Liver (tissue), 8 donors: ENCODE measurements at regions not wholly inside any gene's neighbourhood (a gene's known extent, or its start where the extent isn't known, plus 50 kb on each side); places are given as distances from the start of the nearest gene placed in this dataset.

ENCODE experiments used
- DNase-seq: peaks from one replicate; pipeline ENCODE4 v3.0.0-alpha.2; 2017; ENCODE audit warnings: low spot score
- H3K27ac ChIP-seq, 2 donors: one replicate each; pipeline ENCODE4 v1.7.0; 2013; ENCODE audit warnings: inconsistent platforms in 2 of 2, low read length in 2 of 2, control low read depth in 1 of 2, low read depth in 1 of 2, mild to moderate bottlenecking in 1 of 2
- H3K27me3 ChIP-seq, 4 donors: one replicate each; pipeline versions ENCODE4 v1.6.1 to v1.7.0; 2013; ENCODE audit warnings: low read length in 3 of 4, inconsistent platforms in 1 of 4, mild to moderate bottlenecking in 1 of 4, moderate library complexity in 1 of 4; ENCODE audit not compliant: control insufficient read depth in 4 of 4, insufficient read depth in 4 of 4
- H3K36me3 ChIP-seq, 4 donors: one replicate each; pipeline versions ENCODE4 v1.6.1 to v1.7.0; 2013; ENCODE audit warnings: low read length in 3 of 4, mild to moderate bottlenecking in 3 of 4, low read depth in 1 of 4, moderate library complexity in 1 of 4; ENCODE audit not compliant: control insufficient read depth in 4 of 4, insufficient read depth in 3 of 4
- H3K4me1 ChIP-seq, 4 donors: one replicate each; pipeline versions ENCODE4 v1.6.1 to v1.7.0; 2013; ENCODE audit warnings: low read length in 3 of 4, mild to moderate bottlenecking in 3 of 4, moderate library complexity in 1 of 4; ENCODE audit not compliant: control insufficient read depth in 4 of 4, insufficient read depth in 4 of 4
- H3K4me3 ChIP-seq, 3 donors: one replicate each; pipeline versions ENCODE4 v1.6.1 to v1.7.0; 2013; ENCODE audit warnings: low read length in 3 of 3, control low read depth in 1 of 3, low read depth in 1 of 3, mild to moderate bottlenecking in 1 of 3
- H3K9ac ChIP-seq, 2 donors: one replicate each; pipeline ENCODE4 v1.7.0; 2013; ENCODE audit warnings: low read length in 2 of 2, mild to moderate bottlenecking in 2 of 2, moderate library complexity in 2 of 2, control low read depth in 1 of 2, low read depth in 1 of 2
- H3K9me3 ChIP-seq, 4 donors: one replicate each; pipeline versions ENCODE4 v1.6.1 to v1.7.0; 2013; ENCODE audit warnings: low read length in 3 of 4; ENCODE audit not compliant: control insufficient read depth in 4 of 4
- CTCF ChIP-seq: fragments of 150-350 bp; IDR thresholded peaks from 2 replicates; pipeline ENCODE4 v1.5.1; 2017; ENCODE audit warnings: improper control_type of control experiment, low read depth, low read length; ENCODE audit not compliant: missing input control
- EGR1 ChIP-seq, 2 donors: IDR thresholded peaks; 2 replicates each; pipeline ENCODE4 v1.6.1; 2016 to 2018; ENCODE audit warnings: antibody characterized with exemption in 2 of 2, low read depth in 2 of 2
- FOXA1 ChIP-seq: IDR thresholded peaks from 2 replicates; pipeline ENCODE4 v1.6.1; 2016; ENCODE audit warnings: antibody characterized with exemption
- FOXA2 ChIP-seq: IDR thresholded peaks from 2 replicates; pipeline ENCODE4 v1.6.1; 2016; ENCODE audit warnings: antibody characterized with exemption
- HNF4A ChIP-seq, 2 donors: conservative IDR thresholded peaks; 2 replicates each; pipeline ENCODE4 v1.6.1; 2016; ENCODE audit warnings: antibody characterized with exemption in 2 of 2, mild to moderate bottlenecking in 2 of 2
- HNF4G ChIP-seq: IDR thresholded peaks from 2 replicates; pipeline ENCODE4 v1.6.1; 2016; ENCODE audit warnings: antibody characterized with exemption
- JUND ChIP-seq, 2 donors: IDR thresholded peaks; 2 replicates each; pipeline ENCODE4 v1.6.1; 2016; ENCODE audit warnings: antibody characterized with exemption in 2 of 2
- NR2F2 ChIP-seq: IDR thresholded peaks from 2 replicates; pipeline ENCODE4 v1.6.1; 2016; ENCODE audit warnings: antibody characterized with exemption
- RAD21 ChIP-seq, 2 donors: IDR thresholded peaks; 2 replicates each; pipeline ENCODE4 v1.6.1; 2016; ENCODE audit warnings: antibody characterized with exemption in 2 of 2, mild to moderate bottlenecking in 2 of 2
- SP1 ChIP-seq: IDR thresholded peaks from 2 replicates; pipeline ENCODE4 v1.6.1; 2018; ENCODE audit warnings: antibody characterized with exemption, mild to moderate bottlenecking
- TAF1 ChIP-seq: conservative IDR thresholded peaks from 2 replicates; pipeline ENCODE4 v1.6.1; 2016; ENCODE audit warnings: antibody characterized with exemption, mild to moderate bottlenecking
- YY1 ChIP-seq: IDR thresholded peaks from 2 replicates; pipeline ENCODE4 v1.6.1; 2016; ENCODE audit warnings: antibody characterized with exemption, mild to moderate bottlenecking
- ZBTB33 ChIP-seq: IDR thresholded peaks from 2 replicates; pipeline ENCODE4 v1.6.1; 2016; ENCODE audit warnings: antibody characterized with exemption
- WGBS: extraction: QIAGEN DNeasy Blood & Tissue Kit; methylation state at CpG from one replicate; pipeline ENCODE4 v1.1.7; 2013; 5-methylcytosine and 5-hydroxymethylcytosine counted together
- TF ChIP-seq, protein P1 (sequence below): IDR thresholded peaks from 2 replicates; pipeline ENCODE4 v1.6.1; 2016; ENCODE audit warnings: antibody characterized with exemption
- TF ChIP-seq, protein P2 (sequence below): IDR thresholded peaks from 2 replicates; pipeline ENCODE4 v1.6.1; 2016; ENCODE audit warnings: antibody characterized with exemption, mild to moderate bottlenecking
- donor health status: healthy.
- donor health status: healthy.
- donor health status: healthy.
- donor health status: healthy.
- donor health status: healthy.

GRCh38 chr9:89820337-89820736, 215.5 kb downstream of the GADD45G start:
- Histone ChIP-seq H3K9me3 (no peaks in the 10 kb centered on the region), H3K36me3 (no peaks in the 10 kb centered on the region), H3K27me3 (no peaks in the 10 kb centered on the region), H3K27ac (no peak overlapping the region), H3K4me3 (no peak overlapping the region), H3K9ac (no peak overlapping the region), H3K4me1 (no peaks in the 10 kb centered on the region)
- WGBS, result 95% methylated on average over 2 of the region's 2 CpGs
- DNase-seq, result no peak
- TF ChIP-seq EGR1 (IDR thresholded peaks at IDR 0.05; ENCODE audit: low read depth in 2 of 2), result no peak
- TF ChIP-seq HNF4G, result no peak
- TF ChIP-seq YY1, result no peak
- TF ChIP-seq FOXA2, result no peak
- no peak for TF ChIP-seq FOXA1
- TF ChIP-seq, protein P1, sequence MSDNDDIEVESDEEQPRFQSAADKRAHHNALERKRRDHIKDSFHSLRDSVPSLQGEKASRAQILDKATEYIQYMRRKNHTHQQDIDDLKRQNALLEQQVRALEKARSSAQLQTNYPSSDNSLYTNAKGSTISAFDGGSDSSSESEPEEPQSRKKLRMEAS, result no peak
- no peak for TF ChIP-seq JUND (IDR thresholded peaks at IDR 0.05)
- TF ChIP-seq, protein P2, sequence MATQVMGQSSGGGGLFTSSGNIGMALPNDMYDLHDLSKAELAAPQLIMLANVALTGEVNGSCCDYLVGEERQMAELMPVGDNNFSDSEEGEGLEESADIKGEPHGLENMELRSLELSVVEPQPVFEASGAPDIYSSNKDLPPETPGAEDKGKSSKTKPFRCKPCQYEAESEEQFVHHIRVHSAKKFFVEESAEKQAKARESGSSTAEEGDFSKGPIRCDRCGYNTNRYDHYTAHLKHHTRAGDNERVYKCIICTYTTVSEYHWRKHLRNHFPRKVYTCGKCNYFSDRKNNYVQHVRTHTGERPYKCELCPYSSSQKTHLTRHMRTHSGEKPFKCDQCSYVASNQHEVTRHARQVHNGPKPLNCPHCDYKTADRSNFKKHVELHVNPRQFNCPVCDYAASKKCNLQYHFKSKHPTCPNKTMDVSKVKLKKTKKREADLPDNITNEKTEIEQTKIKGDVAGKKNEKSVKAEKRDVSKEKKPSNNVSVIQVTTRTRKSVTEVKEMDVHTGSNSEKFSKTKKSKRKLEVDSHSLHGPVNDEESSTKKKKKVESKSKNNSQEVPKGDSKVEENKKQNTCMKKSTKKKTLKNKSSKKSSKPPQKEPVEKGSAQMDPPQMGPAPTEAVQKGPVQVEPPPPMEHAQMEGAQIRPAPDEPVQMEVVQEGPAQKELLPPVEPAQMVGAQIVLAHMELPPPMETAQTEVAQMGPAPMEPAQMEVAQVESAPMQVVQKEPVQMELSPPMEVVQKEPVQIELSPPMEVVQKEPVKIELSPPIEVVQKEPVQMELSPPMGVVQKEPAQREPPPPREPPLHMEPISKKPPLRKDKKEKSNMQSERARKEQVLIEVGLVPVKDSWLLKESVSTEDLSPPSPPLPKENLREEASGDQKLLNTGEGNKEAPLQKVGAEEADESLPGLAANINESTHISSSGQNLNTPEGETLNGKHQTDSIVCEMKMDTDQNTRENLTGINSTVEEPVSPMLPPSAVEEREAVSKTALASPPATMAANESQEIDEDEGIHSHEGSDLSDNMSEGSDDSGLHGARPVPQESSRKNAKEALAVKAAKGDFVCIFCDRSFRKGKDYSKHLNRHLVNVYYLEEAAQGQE, result no peak
- TF ChIP-seq SP1, result no peak
- no peak for TF ChIP-seq ZBTB33

DNA sequence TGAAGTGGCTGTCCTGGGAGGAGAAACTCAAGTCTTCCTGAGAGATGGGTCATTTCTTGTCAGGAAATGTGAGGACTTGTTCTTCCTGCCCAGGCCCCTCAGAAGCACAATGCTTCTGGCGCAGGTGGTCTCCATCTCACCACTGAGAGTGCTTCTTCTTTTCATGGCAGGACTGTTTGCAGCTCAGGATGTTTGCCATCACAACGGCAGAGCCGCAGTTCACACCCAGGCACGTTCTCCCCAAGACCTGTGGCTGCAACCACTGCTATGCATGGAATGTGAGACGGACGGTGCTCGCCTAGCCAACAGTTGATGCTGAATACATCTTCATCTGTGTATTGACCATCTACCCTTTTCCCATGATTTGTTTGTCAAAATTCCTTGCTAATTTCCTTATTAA, 216.3 kb downstream of the GADD45G start:
- no peaks in the 10 kb centered on the region for H3K36me3 ChIP-seq
- no peak overlapping the region for H3K9ac ChIP-seq
- no peak for DNase-seq
- no peak overlapping the region for H3K27ac ChIP-seq
- WGBS, result 91% methylated on average over 7 of the region's 7 CpGs
- H3K4me1 ChIP-seq, result no peaks in the 10 kb centered on the region
- H3K27me3 ChIP-seq, result no peaks in the 10 kb centered on the region
- TF ChIP-seq TAF1 (no peak), NR2F2 (no peak), JUND (IDR thresholded peaks at IDR 0.05) (no peak), FOXA1 (no peak), FOXA2 (no peak), ZBTB33 (no peak), EGR1 (IDR thresholded peaks at IDR 0.05; ENCODE audit: low read depth in 2 of 2) (no peak), HNF4G (no peak), HNF4A (conservative IDR thresholded peaks at IDR 0.05) (no peak), CTCF (no peak), RAD21 (IDR thresholded peaks at IDR 0.05) (no peak)
- TF ChIP-seq, protein P1, result no peak
- no peak overlapping the region for H3K4me3 ChIP-seq
- no peaks in the 10 kb centered on the region for H3K9me3 ChIP-seq
